Tibial artery (tissue), 4 donors: ENCODE measurements at regions not wholly inside any gene's neighbourhood (a gene's known extent, or its start where the extent isn't known, plus 50 kb on each side); places are given as distances from the start of the nearest gene placed in this dataset.

Source experiments
- DNase-seq, 2 donors: peaks; one replicate each; pipeline ENCODE4 v3.0.0-alpha.2; 2019
- H3K27ac ChIP-seq, 2 donors: fragments of 200-600 bp; sonication (generic) in 1 of 2; 1 replicate in 1 of 2; 2 replicates in 1 of 2; pipeline ENCODE4 v1.5.1; 2018 to 2019; ENCODE audit warnings: mild to moderate bottlenecking in 1 of 2
- H3K27me3 ChIP-seq, 2 donors: fragments of 200-600 bp; sonication (generic) in 1 of 2; one replicate each; pipeline versions ENCODE4 v1.5.1 to v1.6.0; 2016 to 2019
- H3K36me3 ChIP-seq, 3 donors: fragments of 200-600 bp; sonication (generic) in 2 of 3; one replicate each; pipeline ENCODE4 v1.5.1; 2016 to 2019; ENCODE audit warnings: mild to moderate bottlenecking in 2 of 3
- H3K4me1 ChIP-seq, 4 donors: fragments of 200-600 bp; sonication (generic) in 2 of 4; 1 replicate in 3 of 4; 2 replicates in 1 of 4; pipeline ENCODE4 v1.5.1; 2016 to 2019
- H3K4me3 ChIP-seq, 2 donors: fragments of 200-600 bp; sonication (generic) in 1 of 2; 1 replicate in 1 of 2; 2 replicates in 1 of 2; pipeline ENCODE4 v1.5.1; 2018 to 2019; ENCODE audit warnings: mild to moderate bottlenecking in 2 of 2
- H3K9me3 ChIP-seq, 3 donors: fragments of 200-600 bp; sonication (generic) in 1 of 3; one replicate each; pipeline ENCODE4 v1.5.1; 2016 to 2019
- CTCF ChIP-seq, 2 experiments: fragments of 200-600 bp in 1 of 2; fragments of 450-650 bp in 1 of 2; IDR thresholded peaks; one replicate each; pipeline ENCODE4 v1.5.1; 2017 to 2019; ENCODE audit warnings: antibody characterized with exemption in 2 of 2, mild to moderate bottlenecking in 1 of 2, moderate library complexity in 1 of 2
- intact Hi-C: fragments of 100-400 bp; cut with DNase I; formaldehyde crosslinking; loops from one replicate; pipeline ENCODE4 v1.15.0; 2023; ENCODE audit warnings: low total_unique reads

DNA sequence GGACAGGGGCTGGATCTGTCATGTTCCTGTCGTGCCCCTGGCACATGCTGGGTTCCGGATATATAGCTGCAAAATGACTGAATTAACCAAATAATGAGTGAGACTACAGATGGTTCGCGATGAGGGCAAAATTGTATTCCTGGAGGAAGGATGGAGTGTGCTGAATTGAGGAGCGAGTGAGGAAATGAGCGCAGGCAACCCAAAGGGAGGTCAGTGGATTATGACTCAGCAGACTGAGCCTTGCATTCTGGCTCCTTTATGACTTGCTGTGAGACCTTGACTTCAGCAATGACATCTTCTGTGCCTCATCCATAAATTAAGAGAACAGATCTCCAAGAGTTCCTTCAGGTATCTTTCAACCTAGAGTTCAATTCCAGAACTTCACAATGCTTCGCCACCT is 115.0 kb upstream of the CLDN10 start:
- Histone ChIP-seq H3K27ac (no peak overlapping the region), H3K36me3 (no peaks in the 10 kb centered on the region), H3K9me3 (peaks cover 0 to 4% (median 0%) of the 10 kb centered on the region in 3 donors), H3K27me3 (no peaks in the 10 kb centered on the region), H3K4me3 (no peak overlapping the region), H3K4me1 (no peaks in the 10 kb centered on the region)
- no peak for TF ChIP-seq CTCF (IDR thresholded peaks at IDR 0.05)
- no peak for DNase-seq
- intact Hi-C loops, result no loop called here

- no peak for DNase-seq
- no peaks in the 10 kb centered on the region for H3K4me1 ChIP-seq
- no peaks in the 10 kb centered on the region for H3K36me3 ChIP-seq
- H3K27me3 ChIP-seq, result no peaks in the 10 kb centered on the region
- peaks cover 0 to 4% (median 0%) of the 10 kb centered on the region in 3 donors for H3K9me3 ChIP-seq
- TF ChIP-seq CTCF (IDR thresholded peaks at IDR 0.05), result no peak
- no peak overlapping the region for H3K27ac ChIP-seq
- H3K4me3 ChIP-seq, result no peak overlapping the region
- intact Hi-C loops, result no loop called here
These were observed 114.2 kb upstream of the CLDN10 start for GRCh38 chr13:95438297-95438696.

DNA sequence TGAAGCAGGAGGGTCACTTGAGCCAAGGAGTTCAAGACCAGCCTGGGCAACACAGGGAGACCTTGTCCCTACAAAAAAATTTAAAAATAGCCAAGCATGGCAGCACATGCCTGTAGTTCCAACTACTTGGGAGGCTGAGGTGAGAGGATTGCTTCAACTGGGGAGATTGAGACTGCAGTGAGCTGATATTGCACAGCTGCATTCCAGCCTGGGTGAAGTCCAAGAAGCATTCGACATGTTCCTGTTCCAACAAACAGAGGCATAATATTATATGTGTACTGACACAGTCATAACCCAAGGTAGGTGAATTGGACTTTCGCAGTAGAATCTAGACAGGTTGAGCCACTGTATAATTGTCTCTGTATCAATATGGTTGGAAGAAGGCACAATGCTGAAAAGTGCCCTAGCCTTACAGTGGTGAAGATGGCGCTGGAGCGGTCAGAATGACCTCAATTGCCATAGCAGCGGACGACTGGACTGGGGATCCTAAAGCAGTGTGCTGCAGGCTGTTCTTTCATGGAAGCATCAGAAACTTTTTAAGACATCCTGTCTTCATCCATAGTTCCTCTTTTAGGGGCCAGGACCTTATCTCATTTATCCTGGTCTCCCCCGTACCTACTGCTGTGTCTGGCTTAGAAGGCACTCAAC is 112.0 kb upstream of the CLDN10 start:
- Histone ChIP-seq H3K4me3 (no peak overlapping the region), H3K36me3 (no peaks in the 10 kb centered on the region), H3K9me3 (peaks cover 0 to 4% (median 0%) of the 10 kb centered on the region in 3 donors), H3K4me1 (no peaks in the 10 kb centered on the region), H3K27ac (no peak overlapping the region), H3K27me3 (no peaks in the 10 kb centered on the region)
- no peak for TF ChIP-seq CTCF (IDR thresholded peaks at IDR 0.05)
- intact Hi-C loops, result no loop called here
- no peak for DNase-seq

- Histone ChIP-seq H3K27me3 (no peaks in the 10 kb centered on the region), H3K36me3 (no peaks in the 10 kb centered on the region), H3K4me3 (no peak overlapping the region), H3K9me3 (peaks cover 0 to 4% (median 0%) of the 10 kb centered on the region in 3 donors), H3K4me1 (no peaks in the 10 kb centered on the region), H3K27ac (no peak overlapping the region)
- no peak for DNase-seq
- no peak for TF ChIP-seq CTCF (IDR thresholded peaks at IDR 0.05)
- intact Hi-C loops, result no loop called here
These were observed 111.2 kb upstream of the CLDN10 start for GRCh38 chr13:95441326-95441725.

GRCh38 chr13:95444006-95444730 is 108.4 kb upstream of the CLDN10 start:
- Histone ChIP-seq H3K9me3 (peaks cover 0 to 4% (median 0%) of the 10 kb centered on the region in 3 donors), H3K4me1 (no peaks in the 10 kb centered on the region), H3K36me3 (no peaks in the 10 kb centered on the region), H3K27ac (no peak overlapping the region), H3K4me3 (no peak overlapping the region), H3K27me3 (no peaks in the 10 kb centered on the region)
- intact Hi-C loops, result no loop called here
- TF ChIP-seq CTCF (IDR thresholded peaks at IDR 0.05), result no peak
- DNase-seq, result no peak
